Fibroblast of pulmonary artery (primary cell): ENCODE measurements at regions not wholly inside any gene's neighbourhood (a gene's known extent, or its start where the extent isn't known, plus 50 kb on each side); places are given as distances from the start of the nearest gene placed in this dataset.

Source experiments
- DNase-seq: peaks from one replicate; pipeline ENCODE4 v3.0.0-alpha.2; 2010; ENCODE audit warnings: low read depth
- H3K4me3 ChIP-seq: replicated peaks from 2 replicates; pipeline ENCODE4 v1.5.1; 2011; ENCODE audit warnings: low read depth, mild to moderate bottlenecking, control low read depth, low read length, moderate library complexity
- TF ChIP-seq, protein P1 (sequence below): IDR thresholded peaks from 2 replicates; pipeline ENCODE4 v1.5.1; 2011; ENCODE audit warnings: mild to moderate bottlenecking, control low read depth, low read length, inconsistent platforms; ENCODE audit errors: missing control alignments

DNA sequence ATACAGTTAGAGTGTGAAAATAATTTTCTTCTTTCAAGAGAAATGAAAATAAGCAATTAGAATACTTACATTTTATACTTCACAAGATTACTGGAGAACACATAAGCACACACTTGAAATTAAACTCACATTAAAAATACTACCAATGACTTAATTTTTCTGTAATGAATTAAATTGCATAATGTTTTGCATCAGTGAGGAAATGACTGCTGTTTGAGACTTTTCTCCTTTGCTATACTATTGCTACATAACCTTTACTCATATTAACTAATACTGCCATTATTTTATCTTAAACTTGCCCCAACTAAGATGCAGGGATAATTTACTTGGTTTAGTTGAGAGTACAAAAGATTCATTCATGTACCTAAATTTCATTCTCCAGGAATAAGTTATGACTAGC is 590.9 kb downstream of the ARAP2 start:
- DNase-seq: no peak
- no peak overlapping the region for H3K4me3 ChIP-seq
- TF ChIP-seq, protein P1, sequence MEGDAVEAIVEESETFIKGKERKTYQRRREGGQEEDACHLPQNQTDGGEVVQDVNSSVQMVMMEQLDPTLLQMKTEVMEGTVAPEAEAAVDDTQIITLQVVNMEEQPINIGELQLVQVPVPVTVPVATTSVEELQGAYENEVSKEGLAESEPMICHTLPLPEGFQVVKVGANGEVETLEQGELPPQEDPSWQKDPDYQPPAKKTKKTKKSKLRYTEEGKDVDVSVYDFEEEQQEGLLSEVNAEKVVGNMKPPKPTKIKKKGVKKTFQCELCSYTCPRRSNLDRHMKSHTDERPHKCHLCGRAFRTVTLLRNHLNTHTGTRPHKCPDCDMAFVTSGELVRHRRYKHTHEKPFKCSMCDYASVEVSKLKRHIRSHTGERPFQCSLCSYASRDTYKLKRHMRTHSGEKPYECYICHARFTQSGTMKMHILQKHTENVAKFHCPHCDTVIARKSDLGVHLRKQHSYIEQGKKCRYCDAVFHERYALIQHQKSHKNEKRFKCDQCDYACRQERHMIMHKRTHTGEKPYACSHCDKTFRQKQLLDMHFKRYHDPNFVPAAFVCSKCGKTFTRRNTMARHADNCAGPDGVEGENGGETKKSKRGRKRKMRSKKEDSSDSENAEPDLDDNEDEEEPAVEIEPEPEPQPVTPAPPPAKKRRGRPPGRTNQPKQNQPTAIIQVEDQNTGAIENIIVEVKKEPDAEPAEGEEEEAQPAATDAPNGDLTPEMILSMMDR: no peak

DNA sequence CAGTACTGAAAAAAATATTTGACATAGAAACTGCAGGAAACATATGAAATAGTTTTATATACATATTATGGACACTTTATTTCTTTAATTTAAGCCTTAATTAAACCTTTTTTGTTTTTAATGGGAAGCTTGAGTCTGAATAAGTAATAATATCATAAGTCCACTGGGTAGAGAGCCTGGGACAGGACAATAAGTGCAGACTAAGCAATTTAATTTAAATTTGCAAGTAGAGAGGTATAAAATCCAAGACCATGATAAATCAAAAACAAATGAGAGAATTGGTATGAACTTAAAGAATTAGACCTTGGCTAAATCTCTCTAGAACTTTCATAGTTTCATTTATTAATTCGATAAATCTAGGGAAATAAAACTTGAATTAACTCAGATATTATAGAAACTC is 571.2 kb downstream of the ARAP2 start:
- TF ChIP-seq, protein P1: no peak
- no peak overlapping the region for H3K4me3 ChIP-seq
- DNase-seq: no peak

DNA sequence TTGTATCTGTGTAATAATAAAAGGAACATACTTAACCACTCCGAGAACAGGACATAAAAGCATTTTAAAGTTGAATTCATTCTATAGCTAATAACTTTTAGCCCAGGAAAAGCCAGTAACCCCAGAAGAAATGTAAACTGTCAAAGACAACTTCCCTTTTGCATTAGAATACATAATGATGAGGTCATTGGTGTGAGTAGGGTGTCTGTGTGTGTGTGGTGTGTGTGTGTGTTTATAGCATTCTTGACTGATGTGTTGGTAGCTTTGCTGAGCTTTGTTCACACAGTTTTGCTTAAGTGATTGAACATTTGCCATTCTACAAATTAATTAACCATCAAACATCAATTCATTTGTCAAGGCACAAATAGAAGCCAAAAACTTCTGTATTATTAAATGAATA is 559.6 kb downstream of the ARAP2 start:
- TF ChIP-seq, protein P1: no peak
- H3K4me3 ChIP-seq: no peak overlapping the region
- no peak for DNase-seq

DNA sequence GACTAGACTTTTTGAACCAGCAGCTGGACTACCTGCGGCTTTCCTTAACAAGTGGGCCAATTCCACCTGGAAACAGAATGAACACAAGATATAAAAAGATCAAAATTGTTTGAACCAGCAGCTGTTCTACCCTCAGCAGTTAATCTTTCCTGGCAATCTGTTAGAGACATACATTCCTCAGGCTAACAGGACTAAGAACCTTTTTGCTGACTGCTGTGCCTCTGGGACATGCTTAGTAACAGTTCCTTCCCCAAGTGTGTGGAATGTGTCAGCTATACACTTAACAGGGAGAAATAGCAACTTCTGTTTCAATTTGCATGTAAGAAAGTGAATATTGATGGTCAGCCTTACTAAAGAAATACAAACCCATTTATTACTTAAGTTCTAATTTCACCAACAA is 554.4 kb downstream of the ARAP2 start:
- DNase-seq: no peak
- TF ChIP-seq, protein P1: no peak
- H3K4me3 ChIP-seq: no peak overlapping the region

DNA sequence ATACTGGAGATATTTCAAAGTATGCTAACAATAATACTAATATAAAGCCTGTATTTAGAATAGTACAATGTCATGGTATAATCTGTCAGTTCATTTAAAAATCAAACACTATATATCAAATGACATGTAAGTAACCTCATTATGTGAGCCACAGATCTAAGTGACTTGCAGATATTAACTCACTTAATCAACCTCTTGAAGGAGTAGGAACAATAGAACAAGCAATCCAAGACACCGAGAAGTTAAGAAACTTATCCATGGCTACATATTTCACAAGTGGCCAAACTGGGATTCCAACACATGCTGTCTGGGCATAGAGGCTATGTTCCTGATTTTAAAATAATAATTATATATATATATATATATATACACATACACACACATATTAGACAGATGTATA is 554.0 kb downstream of the ARAP2 start:
- TF ChIP-seq, protein P1: no peak
- no peak for DNase-seq
- H3K4me3 ChIP-seq: no peak overlapping the region

DNA sequence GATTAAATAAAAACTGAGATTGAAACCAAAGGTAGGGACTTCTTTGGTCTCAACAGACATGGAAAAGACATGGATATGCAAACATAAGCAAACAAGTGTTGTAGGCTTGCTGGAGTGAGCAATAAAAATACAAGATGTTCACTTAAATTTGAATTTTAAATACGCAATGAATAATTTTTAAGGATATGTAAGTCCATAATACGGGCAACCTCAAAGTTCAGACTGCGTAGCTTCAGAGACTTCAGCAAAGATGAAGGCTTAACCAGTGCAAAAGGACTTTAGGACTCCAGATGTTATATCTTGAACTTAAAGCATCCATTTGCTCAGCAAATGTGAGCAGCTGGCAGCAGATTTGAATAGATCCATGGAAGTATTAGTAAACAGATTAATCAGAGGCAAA is 549.3 kb downstream of the ARAP2 start:
- H3K4me3 ChIP-seq: no peak overlapping the region
- TF ChIP-seq, protein P1: no peak
- no peak for DNase-seq

DNA sequence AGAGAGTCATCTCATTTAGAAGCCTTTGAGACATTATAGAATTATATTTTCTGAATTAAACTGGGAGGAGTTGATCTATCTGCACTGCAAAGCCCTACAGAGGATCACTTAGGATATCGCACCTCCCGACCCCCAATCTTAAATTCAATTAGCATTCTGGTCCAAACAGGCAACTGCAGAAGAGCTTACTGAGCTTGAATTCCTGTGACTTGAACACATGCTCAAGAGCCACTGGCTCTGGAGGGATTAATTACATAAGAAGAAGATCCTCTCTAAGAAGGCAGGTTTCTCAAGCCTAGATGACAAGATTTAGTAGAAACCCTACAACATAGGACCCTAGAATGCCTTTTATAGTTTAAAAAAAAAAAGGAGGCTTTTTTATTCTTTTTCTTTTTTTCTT is 548.9 kb downstream of the ARAP2 start:
- DNase-seq: no peak
- TF ChIP-seq, protein P1: no peak
- H3K4me3 ChIP-seq: no peak overlapping the region
